ENCODE measurements at regions not wholly inside any gene's neighbourhood (a gene's known extent, or its start where the extent isn't known, plus 50 kb on each side); places are given as distances from the start of the nearest gene placed in this dataset.

GRCh38 chr6:1137849-1138248, 174.0 kb upstream of the FOXQ1 start:
- DNase-seq: no peak
- H3K36me3 Mint-ChIP-seq: no peaks in the 10 kb centered on the region
- WGBS (ENCODE audit: insufficient coverage): no CpG with 5 or more reads among the region's 6 CpGs

DNA sequence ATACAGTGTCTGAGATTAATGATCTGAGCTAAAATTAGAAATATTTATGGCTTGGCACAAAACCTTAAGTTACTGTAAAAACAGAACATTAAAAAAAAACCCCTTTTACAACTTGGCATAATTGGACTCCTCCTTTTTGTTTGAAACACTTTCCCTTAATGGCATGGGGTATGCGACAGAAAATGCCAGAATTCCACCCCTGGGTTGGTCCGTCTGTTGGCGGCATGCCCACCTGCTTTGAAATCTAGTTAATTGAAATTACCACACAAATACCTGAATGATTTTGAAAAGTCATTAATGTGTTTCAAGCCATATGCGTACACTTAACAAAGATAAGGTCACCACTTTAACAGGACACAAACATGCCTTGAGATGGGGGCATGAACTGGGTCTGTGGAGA, 175.1 kb upstream of the FOXQ1 start:
- no peak overlapping the region for H2AFZ ChIP-seq (ENCODE audit: insufficient read depth, low read depth, low read length, poor library complexity, severe bottlenecking)
- Mint-ChIP-seq H3K4me3 (no peak overlapping the region), H3K4me1 (no peaks in the 10 kb centered on the region), H3K9me3 (peaks cover 0 to 2% (median 0%) of the 10 kb centered on the region in 7 donors), H3K27me3 (ENCODE audit: low read depth in 3 of 3) (peaks cover 0 to 17% (median 2%) of the 10 kb centered on the region in 3 donors), H3K36me3 (no peaks in the 10 kb centered on the region), H3K27ac (peak overlapping the region in 1 of 7 donors; percentile 32)
- no peaks in the 10 kb centered on the region for H3K36me3 ChIP-seq (replicated peaks in 1 of 2; ENCODE audit: control insufficient read depth in 1 of 2, insufficient read depth in 2 of 2, low read length in 2 of 2)
- H3K4me1 ChIP-seq (ENCODE audit: control insufficient read depth in 1 of 2, insufficient read depth in 2 of 2, low read length in 2 of 2): no peaks in the 10 kb centered on the region
- no peak overlapping the region for H3K27ac ChIP-seq (ENCODE audit: low read depth in 1 of 2, low read length in 2 of 2)
- no peak overlapping the region for H3K4me3 ChIP-seq (replicated peaks in 1 of 3; ENCODE audit: low read depth in 2 of 3, low read length in 3 of 3)
- H3K9me3 ChIP-seq (replicated peaks in 1 of 2; ENCODE audit: control insufficient read depth in 1 of 2, insufficient read depth in 1 of 2, low read length in 2 of 2): no peaks in the 10 kb centered on the region
- H3K4me2 ChIP-seq (replicated peaks; ENCODE audit: extremely low read depth, low read length, poor library complexity, severe bottlenecking): no peak overlapping the region
- no peak for DNase-seq
- H3K79me2 ChIP-seq (ENCODE audit: insufficient read depth, low read length): no peaks in the 10 kb centered on the region
- H3K27me3 ChIP-seq (ENCODE audit: control insufficient read depth in 2 of 2, insufficient read depth in 2 of 2, low read length in 2 of 2): no peaks in the 10 kb centered on the region
- H4K20me1 ChIP-seq (ENCODE audit: insufficient read depth, low read length): no peaks in the 10 kb centered on the region
- TF ChIP-seq, protein P1, sequence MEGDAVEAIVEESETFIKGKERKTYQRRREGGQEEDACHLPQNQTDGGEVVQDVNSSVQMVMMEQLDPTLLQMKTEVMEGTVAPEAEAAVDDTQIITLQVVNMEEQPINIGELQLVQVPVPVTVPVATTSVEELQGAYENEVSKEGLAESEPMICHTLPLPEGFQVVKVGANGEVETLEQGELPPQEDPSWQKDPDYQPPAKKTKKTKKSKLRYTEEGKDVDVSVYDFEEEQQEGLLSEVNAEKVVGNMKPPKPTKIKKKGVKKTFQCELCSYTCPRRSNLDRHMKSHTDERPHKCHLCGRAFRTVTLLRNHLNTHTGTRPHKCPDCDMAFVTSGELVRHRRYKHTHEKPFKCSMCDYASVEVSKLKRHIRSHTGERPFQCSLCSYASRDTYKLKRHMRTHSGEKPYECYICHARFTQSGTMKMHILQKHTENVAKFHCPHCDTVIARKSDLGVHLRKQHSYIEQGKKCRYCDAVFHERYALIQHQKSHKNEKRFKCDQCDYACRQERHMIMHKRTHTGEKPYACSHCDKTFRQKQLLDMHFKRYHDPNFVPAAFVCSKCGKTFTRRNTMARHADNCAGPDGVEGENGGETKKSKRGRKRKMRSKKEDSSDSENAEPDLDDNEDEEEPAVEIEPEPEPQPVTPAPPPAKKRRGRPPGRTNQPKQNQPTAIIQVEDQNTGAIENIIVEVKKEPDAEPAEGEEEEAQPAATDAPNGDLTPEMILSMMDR (IDR thresholded peaks at IDR 0.05): no peak
- WGBS (ENCODE audit: insufficient coverage): no CpG with 5 or more reads among the region's 4 CpGs
- no peak overlapping the region for H3K9ac ChIP-seq (ENCODE audit: insufficient read depth, low read length, poor library complexity, severe bottlenecking)
- intact Hi-C loops (cut with micrococcal nuclease): no loop called here

More at GRCh38 chr6:1137849-1138248, 174.0 kb upstream of the FOXQ1 start:
- Histone ChIP-seq H3K4me2 (replicated peaks; ENCODE audit: extremely low read depth, low read length, poor library complexity, severe bottlenecking) (no peak overlapping the region), H3K27me3 (ENCODE audit: control insufficient read depth in 2 of 2, insufficient read depth in 2 of 2, low read length in 2 of 2) (no peaks in the 10 kb centered on the region), H3K4me3 (replicated peaks in 1 of 3; ENCODE audit: low read depth in 2 of 3, low read length in 3 of 3) (no peak overlapping the region), H3K9me3 (replicated peaks in 1 of 2; ENCODE audit: control insufficient read depth in 1 of 2, insufficient read depth in 1 of 2, low read length in 2 of 2) (no peaks in the 10 kb centered on the region), H3K27ac (ENCODE audit: low read depth in 1 of 2, low read length in 2 of 2) (no peak overlapping the region), H3K36me3 (replicated peaks in 1 of 2; ENCODE audit: control insufficient read depth in 1 of 2, insufficient read depth in 2 of 2, low read length in 2 of 2) (no peaks in the 10 kb centered on the region), H3K79me2 (ENCODE audit: insufficient read depth, low read length) (no peaks in the 10 kb centered on the region), H2AFZ (ENCODE audit: insufficient read depth, low read depth, low read length, poor library complexity, severe bottlenecking) (no peak overlapping the region), H3K4me1 (ENCODE audit: control insufficient read depth in 1 of 2, insufficient read depth in 2 of 2, low read length in 2 of 2) (no peaks in the 10 kb centered on the region), H4K20me1 (ENCODE audit: insufficient read depth, low read length) (no peaks in the 10 kb centered on the region), H3K9ac (ENCODE audit: insufficient read depth, low read length, poor library complexity, severe bottlenecking) (no peak overlapping the region)
- Mint-ChIP-seq H3K9me3 (peaks cover 0 to 2% (median 0%) of the 10 kb centered on the region in 7 donors), H3K27me3 (ENCODE audit: low read depth in 3 of 3) (peaks cover 2 to 19% (median 2%) of the 10 kb centered on the region in 3 donors), H3K4me3 (no peak overlapping the region), H3K27ac (no peak overlapping the region), H3K4me1 (no peaks in the 10 kb centered on the region)
- intact Hi-C loops (cut with micrococcal nuclease): no loop called here
- TF ChIP-seq, protein P1 (IDR thresholded peaks at IDR 0.05): no peak
